Small intestine (tissue), 7 donors: ENCODE measurements at regions not wholly inside any gene's neighbourhood (a gene's known extent, or its start where the extent isn't known, plus 50 kb on each side); places are given as distances from the start of the nearest gene placed in this dataset.

ENCODE experiments used
- DNase-seq, 2 donors: peaks; one replicate each; pipeline versions ENCODE4 v3.0.0 to v3.0.0-alpha.2; 2013
- FAIRE-seq: peaks from 2 replicates; lab custom pipeline; 2012; peaks lifted over from hg19 to GRCh38; lab: Jason Lieb, UNC
- H3K27ac ChIP-seq, 3 donors: one replicate each; pipeline ENCODE4 v1.5.1; 2013; ENCODE audit warnings: low read length in 2 of 3, mild to moderate bottlenecking in 2 of 3, control low read depth in 1 of 3, inconsistent platforms in 1 of 3, low read depth in 1 of 3, moderate library complexity in 1 of 3
- H3K27me3 ChIP-seq, 3 donors: one replicate each; pipeline ENCODE4 v1.6.1; 2013; ENCODE audit warnings: low read length in 3 of 3, inconsistent platforms in 1 of 3; ENCODE audit not compliant: control insufficient read depth in 3 of 3, insufficient read depth in 3 of 3
- H3K36me3 ChIP-seq, 3 donors: one replicate each; pipeline ENCODE4 v1.6.1; 2013; ENCODE audit warnings: low read length in 3 of 3, inconsistent platforms in 1 of 3, low read depth in 1 of 3, mild to moderate bottlenecking in 1 of 3, moderate library complexity in 1 of 3; ENCODE audit not compliant: control insufficient read depth in 3 of 3, insufficient read depth in 2 of 3
- H3K4me1 ChIP-seq, 3 donors: one replicate each; pipeline ENCODE4 v1.6.1; 2013; ENCODE audit warnings: low read length in 2 of 3, inconsistent platforms in 1 of 3, low read depth in 1 of 3, mild to moderate bottlenecking in 1 of 3, moderate library complexity in 1 of 3; ENCODE audit not compliant: control insufficient read depth in 3 of 3, insufficient read depth in 2 of 3
- H3K4me3 ChIP-seq, 3 donors: one replicate each; pipeline ENCODE4 v1.5.1; 2013; ENCODE audit warnings: low read length in 3 of 3, control low read depth in 1 of 3, inconsistent platforms in 1 of 3, low read depth in 1 of 3, mild to moderate bottlenecking in 1 of 3, moderate library complexity in 1 of 3
- H3K9me3 ChIP-seq, 2 donors: one replicate each; pipeline ENCODE4 v1.6.1; 2013; ENCODE audit warnings: low read depth in 1 of 2, low read length in 1 of 2; ENCODE audit not compliant: control insufficient read depth in 2 of 2, insufficient read depth in 1 of 2
- WGBS, 3 donors: extraction: QIAGEN DNeasy Blood & Tissue Kit; methylation state at CpG; one replicate each; pipeline ENCODE4 v1.1.7; 2013; 5-methylcytosine and 5-hydroxymethylcytosine counted together
- donor health status: healthy with polysubstance abuse.
- donor health status: control.
- donor health status: control.
- donor health status: Bipolar disorder and iron deficiency.
- donor health status: healthy.

DNA sequence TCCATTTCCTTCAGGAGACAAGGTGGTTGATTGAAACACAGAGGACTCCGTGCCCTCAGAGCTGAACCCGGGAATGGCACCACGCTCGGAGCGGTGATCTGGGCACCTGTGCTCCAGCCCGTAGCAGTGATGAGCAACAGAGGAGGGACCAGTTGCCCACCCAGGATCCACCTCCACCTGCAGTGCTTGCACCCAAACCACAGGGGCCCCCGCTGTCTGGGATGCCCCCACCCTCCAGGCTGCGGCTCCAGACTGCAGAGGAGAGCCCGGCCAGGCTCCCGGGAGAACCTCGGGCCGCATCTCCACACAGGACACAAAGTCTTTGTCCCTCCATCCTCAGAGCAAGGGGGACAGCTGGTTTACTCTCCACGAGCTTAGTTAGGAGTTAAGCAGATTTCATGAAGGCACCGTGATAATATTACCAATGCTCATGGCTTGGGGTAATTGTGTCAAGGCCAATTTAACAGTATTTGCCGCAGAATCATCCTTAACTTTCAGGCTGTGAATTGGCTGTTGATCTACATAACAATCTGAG lies 100.6 kb downstream of the TNFAIP2 start:
- Histone ChIP-seq H3K27me3 (peaks cover 0 to 16% (median 5%) of the 10 kb centered on the region in 3 donors), H3K9me3 (no peaks in the 10 kb centered on the region), H3K36me3 (no peaks in the 10 kb centered on the region), H3K4me3 (no peak overlapping the region), H3K4me1 (peaks cover 0 to 41% (median 2%) of the 10 kb centered on the region in 3 donors), H3K27ac (no peak overlapping the region)
- FAIRE-seq: no peak
- no peak for DNase-seq
- 92 to 95% (median 92%) methylated on average over 15 of the region's 15 CpGs for WGBS, 3 donors

DNA sequence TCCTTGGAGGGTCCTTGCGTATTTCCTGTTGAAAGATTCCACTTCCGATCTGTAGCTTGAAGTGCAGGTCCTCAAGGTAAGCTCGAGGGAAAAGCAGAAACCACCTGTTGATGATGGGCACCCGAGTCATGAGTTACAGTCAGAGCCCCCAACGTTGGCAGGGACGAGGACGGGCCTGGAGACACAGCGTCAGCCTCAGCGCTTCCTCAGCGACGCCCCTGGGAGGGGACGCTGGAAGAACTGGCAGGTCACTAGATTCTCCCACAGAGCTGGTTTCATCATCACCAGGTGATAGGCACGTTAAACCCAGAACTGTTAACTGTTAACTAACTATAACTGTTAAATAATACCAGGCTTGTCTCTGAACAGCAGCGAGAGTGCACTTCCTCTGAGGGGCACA lies 101.8 kb downstream of the TNFAIP2 start:
- H3K4me3 ChIP-seq: no peak overlapping the region
- WGBS, 3 donors: 53 to 61% (median 57%) methylated on average over 14 of the region's 14 CpGs
- no peak for FAIRE-seq

DNA sequence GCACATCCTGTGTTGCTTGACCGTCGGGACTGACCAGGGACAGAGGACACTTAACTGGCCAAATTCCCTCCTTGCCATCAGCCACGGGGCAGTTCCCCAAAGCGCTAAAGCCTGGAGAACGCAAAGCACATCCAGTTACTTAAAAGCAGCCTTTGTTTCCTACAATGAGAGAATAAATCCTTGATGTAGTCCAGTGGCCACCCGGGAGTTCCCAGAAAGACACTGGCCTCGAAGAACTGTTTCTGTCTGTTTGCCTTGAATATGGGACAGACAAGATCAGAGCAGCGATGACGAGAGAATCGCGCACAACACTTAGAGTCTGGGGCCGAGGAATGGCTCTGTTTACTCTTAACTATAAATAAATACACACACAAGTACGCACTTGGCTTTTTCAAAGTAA lies 102.2 kb downstream of the TNFAIP2 start:
- H3K36me3 ChIP-seq: no peaks in the 10 kb centered on the region
- peaks cover 0 to 13% (median 5%) of the 10 kb centered on the region in 3 donors for H3K27me3 ChIP-seq
- FAIRE-seq (no peak), DNase-seq (no peak)
- peak overlapping the region in 2 of 3 donors; percentile 31 to 76 for H3K27ac ChIP-seq
- WGBS, 3 donors: 58 to 71% (median 71%) methylated on average over 13 of the region's 13 CpGs
- no peaks in the 10 kb centered on the region for H3K9me3 ChIP-seq
- H3K4me1 ChIP-seq: peaks cover 2 to 49% (median 2%) of the 10 kb centered on the region in 3 donors
- H3K4me3 ChIP-seq: no peak overlapping the region

More for the DNA sequence above, 101.8 kb downstream of the TNFAIP2 start:
- no peaks in the 10 kb centered on the region for H3K9me3 ChIP-seq
- no peaks in the 10 kb centered on the region for H3K36me3 ChIP-seq
- H3K4me1 ChIP-seq: peaks cover 2 to 49% (median 2%) of the 10 kb centered on the region in 3 donors
- peaks cover 0 to 14% (median 5%) of the 10 kb centered on the region in 3 donors for H3K27me3 ChIP-seq
- peak in 1 of 2 donors; percentile 75 for DNase-seq
- peak overlapping the region in 2 of 3 donors; percentile 31 to 76 for H3K27ac ChIP-seq

DNA sequence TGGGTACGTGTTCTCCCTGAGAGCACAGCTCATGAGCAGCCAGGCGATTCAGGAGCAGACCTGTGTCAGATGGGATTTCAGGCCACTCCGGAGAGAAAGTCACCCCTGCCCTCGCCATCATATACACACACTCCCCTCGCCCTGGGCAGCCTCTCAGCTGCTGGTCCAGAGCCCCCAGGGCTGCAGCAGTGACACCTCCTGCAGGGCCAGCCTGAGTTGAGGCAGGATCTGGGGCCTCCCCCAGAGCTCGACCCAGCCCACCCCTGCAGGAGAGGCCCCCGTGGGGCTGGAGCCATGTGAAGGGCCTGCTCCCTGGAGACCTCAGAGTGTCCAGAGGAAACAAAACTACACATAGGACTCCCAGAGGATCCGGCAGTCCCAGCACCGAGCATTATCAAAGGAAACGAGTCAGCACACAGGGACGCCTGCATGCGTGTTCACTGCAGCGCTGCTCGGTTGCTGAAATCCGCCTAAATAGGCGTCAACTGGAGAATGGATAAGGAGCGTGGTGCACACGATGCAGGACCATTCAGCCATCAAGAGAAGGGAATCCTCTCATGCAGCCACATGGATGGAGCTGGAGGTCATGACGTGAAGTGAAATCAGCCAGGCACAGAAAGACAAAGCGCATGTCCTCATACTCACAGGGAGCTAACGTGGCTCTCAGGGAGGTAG lies 104.0 kb downstream of the TNFAIP2 start:
- 82 to 89% (median 87%) methylated on average over 21 of the region's 21 CpGs for WGBS, 3 donors
- Histone ChIP-seq H3K27ac (no peak overlapping the region), H3K9me3 (no peaks in the 10 kb centered on the region), H3K4me1 (peaks cover 2 to 40% (median 2%) of the 10 kb centered on the region in 3 donors), H3K4me3 (no peak overlapping the region), H3K36me3 (no peaks in the 10 kb centered on the region), H3K27me3 (peaks cover 0 to 5% (median 0%) of the 10 kb centered on the region in 3 donors)
- DNase-seq (no peak), FAIRE-seq (no peak)

- Histone ChIP-seq H3K9me3 (no peaks in the 10 kb centered on the region), H3K27me3 (peaks cover 0 to 3% (median 0%) of the 10 kb centered on the region in 3 donors), H3K27ac (no peak overlapping the region), H3K4me3 (no peak overlapping the region), H3K36me3 (no peaks in the 10 kb centered on the region), H3K4me1 (peaks cover 2 to 41% (median 5%) of the 10 kb centered on the region in 3 donors)
- no peak for DNase-seq
- no peak for FAIRE-seq
- 77 to 88% (median 86%) methylated on average over 8 of the region's 8 CpGs for WGBS, 3 donors
Measured at GRCh38 chr14:103228076-103228806, 105.0 kb downstream of the TNFAIP2 start.

DNA sequence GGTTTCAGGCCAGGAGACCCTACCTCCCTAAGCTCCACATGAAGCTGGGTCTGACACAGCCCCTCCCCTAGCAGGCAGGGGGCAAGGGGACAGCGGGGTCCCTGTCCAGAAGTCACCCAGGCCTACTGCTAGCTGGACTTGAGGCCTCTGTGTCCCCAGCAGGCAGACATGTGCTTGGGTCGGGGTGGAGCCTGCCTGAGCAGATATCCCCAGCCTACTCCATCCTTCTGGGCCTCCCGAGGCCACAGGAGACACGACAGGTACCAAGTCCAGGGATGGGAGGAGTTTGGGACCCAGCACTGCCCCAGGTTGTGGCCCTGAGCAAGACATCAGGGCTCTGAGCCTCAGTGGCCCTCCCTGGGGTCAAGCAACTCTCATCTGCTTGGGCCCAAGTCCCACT lies 105.2 kb upstream of the EIF5 start:
- Histone ChIP-seq H3K9me3 (no peaks in the 10 kb centered on the region), H3K27ac (no peak overlapping the region), H3K27me3 (peaks cover 0 to 3% (median 0%) of the 10 kb centered on the region in 3 donors), H3K36me3 (no peaks in the 10 kb centered on the region), H3K4me1 (peaks cover 2 to 41% (median 5%) of the 10 kb centered on the region in 3 donors), H3K4me3 (no peak overlapping the region)
- DNase-seq: peak in 1 of 2 donors; percentile 77
- no peak for FAIRE-seq
- WGBS, 3 donors: 48 to 66% (median 58%) methylated on average over 4 of the region's 4 CpGs

DNA sequence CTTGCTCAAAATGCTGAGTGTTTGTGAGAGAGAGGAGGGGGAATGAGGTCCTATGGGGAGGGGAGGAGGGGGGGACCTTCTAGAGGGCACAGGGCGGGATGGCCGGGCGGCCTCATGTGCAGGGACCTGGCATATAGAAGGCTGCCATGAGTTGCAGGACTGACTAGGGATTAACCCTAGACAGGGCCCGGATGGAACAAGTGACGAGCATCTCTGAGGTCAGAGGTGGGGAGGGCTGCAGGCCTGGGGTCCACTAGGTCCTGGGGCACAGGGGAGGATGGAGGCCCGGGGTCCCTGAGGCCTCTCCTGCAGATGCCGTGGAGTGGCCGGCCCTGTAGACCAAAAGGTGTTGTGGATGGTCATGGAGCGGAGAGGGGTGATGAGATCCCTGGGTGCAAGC lies 104.0 kb upstream of the EIF5 start:
- Histone ChIP-seq H3K36me3 (no peaks in the 10 kb centered on the region), H3K4me3 (no peak overlapping the region), H3K27me3 (no peaks in the 10 kb centered on the region), H3K9me3 (no peaks in the 10 kb centered on the region), H3K27ac (no peak overlapping the region), H3K4me1 (peaks cover 2 to 33% (median 5%) of the 10 kb centered on the region in 3 donors)
- WGBS, 3 donors: 91 to 94% (median 91%) methylated on average over 9 of the region's 9 CpGs
- FAIRE-seq (no peak), DNase-seq (no peak)

GRCh38 chr14:103230658-103231334 lies 103.2 kb upstream of the EIF5 start:
- DNase-seq (no peak), FAIRE-seq (no peak)
- no peaks in the 10 kb centered on the region for H3K36me3 ChIP-seq
- H3K27ac ChIP-seq: no peak overlapping the region
- 80 to 93% (median 89%) methylated on average over 16 of the region's 16 CpGs for WGBS, 3 donors
- H3K27me3 ChIP-seq: no peaks in the 10 kb centered on the region
- H3K9me3 ChIP-seq: no peaks in the 10 kb centered on the region
- no peak overlapping the region for H3K4me3 ChIP-seq
- H3K4me1 ChIP-seq: peaks cover 2 to 25% (median 5%) of the 10 kb centered on the region in 3 donors
